ENCODE measurements at regions not wholly inside any gene's neighbourhood (a gene's known extent, or its start where the extent isn't known, plus 50 kb on each side); places are given as distances from the start of the nearest gene placed in this dataset.
"Not testable (repeated sequence)": the region's sequence is repeated elsewhere in the genome, so short reads cannot be mapped to it uniquely, and the experiment has no call there.

GRCh38 chrX:92873359-92874055 lies 799.9 kb downstream of the NAP1L3 start:
- not testable (repeated sequence) for DNase-seq

DNA sequence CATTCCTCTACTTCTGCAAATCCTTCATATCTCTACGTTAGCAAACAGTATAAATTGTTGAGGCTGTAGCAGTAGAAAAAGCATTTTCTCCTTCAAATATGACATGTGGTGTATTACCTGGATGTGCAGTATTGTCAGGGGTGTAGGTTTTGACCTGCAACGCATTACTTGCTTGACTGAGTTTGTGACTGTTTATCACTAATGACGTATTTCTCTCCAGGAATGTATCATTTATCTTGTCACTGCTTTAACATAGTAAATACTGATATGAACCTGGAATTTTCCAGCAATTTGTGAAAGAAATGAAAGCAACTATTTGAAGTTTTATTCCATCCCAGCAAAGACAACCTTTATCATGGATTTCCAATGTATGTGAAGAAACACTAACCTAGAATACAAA lies 823.4 kb downstream of the NAP1L3 start:
- not testable (repeated sequence) for DNase-seq

GRCh38 chrX:92843920-92844319 lies 829.5 kb downstream of the NAP1L3 start:
- not testable (repeated sequence) for DNase-seq

- DNase-seq, result not testable (repeated sequence)
Measured at GRCh38 chrX:92832750-92833149, 840.6 kb downstream of the NAP1L3 start.

DNA sequence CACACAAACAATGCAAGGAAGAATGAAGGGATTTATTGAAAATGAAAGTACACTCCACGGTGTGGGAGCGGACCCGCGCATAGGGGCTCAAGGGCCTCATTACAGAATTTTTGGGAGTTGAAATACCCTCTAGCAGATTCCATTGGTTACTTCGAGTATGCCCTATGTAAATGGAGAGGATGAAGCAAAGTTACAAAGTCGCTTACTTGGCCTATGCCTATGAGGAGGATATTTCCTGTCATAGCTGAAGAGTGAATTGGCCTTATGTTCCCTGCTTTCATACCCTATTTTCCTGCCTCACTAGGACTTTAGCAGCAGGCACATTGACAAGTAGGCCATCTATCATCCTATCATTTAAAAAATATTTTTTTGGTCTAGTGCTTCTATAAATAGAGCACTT lies 843.3 kb downstream of the NAP1L3 start:
- not testable (repeated sequence) for DNase-seq

DNA sequence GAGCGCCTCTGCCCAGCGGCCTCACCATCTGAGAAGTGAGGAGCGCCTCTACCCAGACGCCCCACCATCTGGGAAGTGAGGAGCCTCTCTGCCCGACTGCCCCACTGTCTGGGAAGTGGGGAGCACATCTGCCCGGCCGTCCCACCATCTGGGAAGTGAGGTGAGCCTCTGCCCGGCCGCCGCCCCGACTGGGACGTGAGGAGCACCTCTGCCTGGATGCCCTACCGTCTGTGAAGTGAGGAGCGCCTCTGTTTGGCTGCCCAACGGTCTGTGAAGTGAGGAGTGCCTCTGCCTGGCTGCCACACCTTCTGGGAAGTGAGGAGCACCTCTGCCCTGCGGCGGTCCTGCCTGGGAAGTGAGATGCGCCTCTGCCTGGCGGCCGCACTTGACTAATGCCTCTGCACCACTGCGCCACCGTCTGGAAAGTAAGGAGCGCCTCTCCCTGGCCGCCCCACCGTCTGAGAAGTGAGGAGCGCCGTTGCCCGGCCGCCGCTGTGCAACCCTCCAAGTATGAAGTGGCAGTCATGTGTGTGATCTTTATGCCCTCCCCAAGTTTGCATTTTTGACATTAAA lies 851.7 kb downstream of the NAP1L3 start:
- DNase-seq, result not testable (repeated sequence)

- not testable (repeated sequence) for DNase-seq
Measured at GRCh38 chrX:92792080-92792479, 881.3 kb downstream of the NAP1L3 start.

GRCh38 chrX:92780075-92780474 lies 893.3 kb downstream of the NAP1L3 start:
- DNase-seq, result not testable (repeated sequence)

GRCh38 chrX:92774016-92774415 lies 899.4 kb downstream of the NAP1L3 start:
- DNase-seq, result peak; percentile 55

DNA sequence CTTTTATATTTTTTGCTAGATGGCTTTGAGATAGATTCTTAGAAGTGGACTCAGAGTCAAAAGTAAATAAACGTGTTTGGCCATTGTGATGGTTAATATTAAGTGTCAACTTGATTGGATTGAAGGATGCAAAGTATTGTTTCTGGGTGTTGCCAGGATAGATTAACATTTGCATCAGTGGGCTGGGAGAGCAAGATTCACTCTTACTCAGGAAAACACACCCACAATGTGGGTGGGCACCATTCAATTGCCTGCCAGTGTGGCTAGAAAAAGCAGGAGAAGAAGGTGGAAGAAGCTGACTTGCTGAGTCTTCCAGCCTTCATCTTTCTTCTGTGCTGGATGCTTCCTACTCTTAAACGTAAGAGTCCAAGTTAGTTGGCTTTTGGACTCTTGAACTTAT lies 912.4 kb downstream of the NAP1L3 start:
- DNase-seq, result not testable (repeated sequence)
